Nephron progenitor cell (in vitro differentiated cells): ENCODE measurements at regions not wholly inside any gene's neighbourhood (a gene's known extent, or its start where the extent isn't known, plus 50 kb on each side); places are given as distances from the start of the nearest gene placed in this dataset.

Experiments
- DNase-seq: peaks from one replicate; pipeline ENCODE4 v3.0.0; 2021
- H3K27ac Mint-ChIP-seq: 2 replicates; pipeline ENCODE4 v1.8.0; 2021; ENCODE audit warnings: mild to moderate bottlenecking, moderate library complexity, mixed read lengths
- H3K27me3 Mint-ChIP-seq: 2 replicates; pipeline ENCODE4 v1.8.0; 2021; ENCODE audit warnings: mild to moderate bottlenecking, low read depth, mixed read lengths; ENCODE audit not compliant: poor library complexity
- H3K36me3 Mint-ChIP-seq: 2 replicates; pipeline ENCODE4 v1.8.0; 2021; ENCODE audit warnings: low read depth, mixed read lengths
- H3K4me1 Mint-ChIP-seq: 2 replicates; pipeline ENCODE4 v1.8.0; 2021; ENCODE audit warnings: mixed read lengths
- H3K4me3 Mint-ChIP-seq: 2 replicates; pipeline ENCODE4 v1.8.0; 2021; ENCODE audit warnings: mild to moderate bottlenecking, moderate library complexity, mixed read lengths
- H3K9me3 Mint-ChIP-seq: 2 replicates; pipeline ENCODE4 v1.8.0; 2021; ENCODE audit warnings: mild to moderate bottlenecking, moderate library complexity, mixed read lengths
- TF ChIP-seq, protein P1 (sequence below): fragments of 200-600 bp; sonication (generic); IDR thresholded peaks from 2 replicates; pipeline ENCODE4 v1.5.0; 2021; ENCODE audit warnings: antibody characterized with exemption

DNA sequence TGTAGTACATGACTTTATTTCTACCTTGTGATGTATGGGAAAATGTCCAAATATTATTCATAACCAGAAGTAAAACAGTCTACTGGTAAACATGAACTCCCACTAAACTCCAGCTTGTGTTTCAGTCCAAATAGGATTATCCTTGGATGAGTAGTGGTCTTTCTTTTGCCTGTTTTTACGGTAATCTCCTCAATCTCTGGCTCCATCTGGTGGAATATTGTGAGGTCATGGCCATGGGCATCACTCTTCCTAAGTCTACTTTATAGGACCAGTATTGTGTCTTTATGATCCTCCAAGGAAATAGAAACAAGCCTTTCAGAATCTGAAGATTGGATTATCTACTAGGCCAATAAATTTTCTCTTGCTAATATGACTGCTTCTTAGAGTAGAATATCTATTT lies 505.0 kb downstream of the BMP2 start:
- TF ChIP-seq, protein P1, sequence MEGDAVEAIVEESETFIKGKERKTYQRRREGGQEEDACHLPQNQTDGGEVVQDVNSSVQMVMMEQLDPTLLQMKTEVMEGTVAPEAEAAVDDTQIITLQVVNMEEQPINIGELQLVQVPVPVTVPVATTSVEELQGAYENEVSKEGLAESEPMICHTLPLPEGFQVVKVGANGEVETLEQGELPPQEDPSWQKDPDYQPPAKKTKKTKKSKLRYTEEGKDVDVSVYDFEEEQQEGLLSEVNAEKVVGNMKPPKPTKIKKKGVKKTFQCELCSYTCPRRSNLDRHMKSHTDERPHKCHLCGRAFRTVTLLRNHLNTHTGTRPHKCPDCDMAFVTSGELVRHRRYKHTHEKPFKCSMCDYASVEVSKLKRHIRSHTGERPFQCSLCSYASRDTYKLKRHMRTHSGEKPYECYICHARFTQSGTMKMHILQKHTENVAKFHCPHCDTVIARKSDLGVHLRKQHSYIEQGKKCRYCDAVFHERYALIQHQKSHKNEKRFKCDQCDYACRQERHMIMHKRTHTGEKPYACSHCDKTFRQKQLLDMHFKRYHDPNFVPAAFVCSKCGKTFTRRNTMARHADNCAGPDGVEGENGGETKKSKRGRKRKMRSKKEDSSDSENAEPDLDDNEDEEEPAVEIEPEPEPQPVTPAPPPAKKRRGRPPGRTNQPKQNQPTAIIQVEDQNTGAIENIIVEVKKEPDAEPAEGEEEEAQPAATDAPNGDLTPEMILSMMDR, result peak; percentile 47
- no peak overlapping the region for H3K4me3 Mint-ChIP-seq

DNA sequence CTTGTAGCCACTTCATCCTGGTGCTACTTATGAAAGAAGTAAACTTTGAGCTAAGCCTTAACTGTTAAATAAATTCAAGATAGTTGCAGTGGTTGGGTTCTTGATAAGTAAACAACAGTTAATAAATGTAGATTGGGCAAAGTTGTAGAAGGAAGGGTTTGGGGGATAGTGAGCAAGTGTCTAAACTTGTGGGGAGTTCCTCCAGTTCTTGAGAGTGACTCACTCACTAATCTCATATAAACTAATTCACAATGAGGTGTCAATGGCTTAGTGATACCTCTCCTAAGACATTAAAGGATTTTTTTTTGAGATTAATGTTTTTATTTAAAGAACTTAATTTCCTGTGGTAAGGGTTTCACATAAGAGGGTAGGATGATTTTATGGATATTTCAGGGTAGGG lies 507.4 kb downstream of the BMP2 start:
- Mint-ChIP-seq H3K4me1 (peaks cover 11% of the 10 kb centered on the region), H3K27me3 (peaks cover 6% of the 10 kb centered on the region), H3K4me3 (no peak overlapping the region), H3K36me3 (no peaks in the 10 kb centered on the region), H3K27ac (no peak overlapping the region), H3K9me3 (peaks cover 12% of the 10 kb centered on the region)
- TF ChIP-seq, protein P1, result no peak
- DNase-seq, result no peak

More for the DNA sequence above, 505.0 kb downstream of the BMP2 start:
- Mint-ChIP-seq H3K27ac (no peak overlapping the region), H3K36me3 (no peaks in the 10 kb centered on the region), H3K9me3 (peaks cover 12% of the 10 kb centered on the region), H3K4me1 (peaks cover 17% of the 10 kb centered on the region), H3K27me3 (peaks cover 9% of the 10 kb centered on the region)
- no peak for DNase-seq

DNA sequence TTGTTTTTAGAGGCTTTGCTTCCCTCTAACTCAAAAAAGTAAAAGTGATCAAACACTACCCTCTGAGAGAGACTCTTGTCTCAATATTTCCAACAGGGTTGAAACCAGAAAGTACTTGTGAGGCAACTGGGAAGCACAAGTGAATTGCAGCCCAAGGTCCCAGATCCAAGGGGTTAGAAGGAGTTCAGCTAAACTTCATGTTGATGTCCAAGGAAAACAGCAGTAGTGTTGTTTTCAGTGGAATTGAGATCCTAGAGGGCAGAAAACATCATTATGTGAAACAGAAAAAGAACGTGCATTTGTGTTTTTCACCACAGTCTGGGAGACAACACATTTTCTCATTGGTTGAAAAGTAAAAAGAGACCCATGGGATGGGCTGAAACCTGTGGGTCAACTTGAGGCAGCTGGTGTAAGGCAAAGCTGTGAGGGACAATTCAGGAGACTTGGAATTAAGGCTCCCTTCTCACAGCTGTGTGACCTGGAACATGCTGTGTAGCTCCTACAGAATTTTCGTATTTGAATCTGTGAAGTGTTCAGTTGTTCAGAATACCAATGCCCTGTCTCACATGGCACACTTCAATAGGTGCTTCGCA lies 508.3 kb downstream of the BMP2 start:
- TF ChIP-seq, protein P1, result no peak
- H3K4me3 Mint-ChIP-seq, result no peak overlapping the region
- no peak overlapping the region for H3K27ac Mint-ChIP-seq
- no peaks in the 10 kb centered on the region for H3K36me3 Mint-ChIP-seq
- peaks cover 10% of the 10 kb centered on the region for H3K4me1 Mint-ChIP-seq
- H3K9me3 Mint-ChIP-seq, result peaks cover 12% of the 10 kb centered on the region
- no peak for DNase-seq
- H3K27me3 Mint-ChIP-seq, result peaks cover 6% of the 10 kb centered on the region

DNA sequence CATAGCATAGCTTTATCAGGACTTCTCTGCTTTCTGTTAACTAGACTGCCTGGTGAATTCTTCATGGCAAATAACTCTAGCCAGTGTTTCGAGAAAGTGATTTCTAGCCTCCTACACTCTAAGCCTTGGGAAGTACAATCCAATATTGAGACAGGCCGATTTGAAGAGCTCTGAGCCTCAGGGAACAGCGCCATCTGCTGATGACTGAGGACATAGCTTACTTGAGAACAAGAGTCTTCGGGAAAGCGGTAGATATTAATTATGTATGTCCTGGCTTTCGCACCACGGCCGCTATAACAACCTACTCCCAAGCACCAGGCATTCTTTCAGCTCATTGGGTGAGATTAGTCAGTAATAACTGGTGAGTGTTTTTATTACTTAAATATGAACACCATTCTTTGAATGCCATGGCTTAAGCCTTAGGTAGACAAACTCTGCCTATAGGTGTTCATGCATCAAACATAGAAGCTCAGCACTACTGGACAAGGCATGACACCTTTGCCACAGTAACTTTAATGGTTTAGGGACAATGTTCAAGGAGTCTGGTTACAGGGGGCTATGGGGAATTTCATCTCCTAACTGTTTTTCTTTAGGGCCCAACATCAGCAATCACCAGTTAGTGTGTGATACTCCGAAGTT lies 518.6 kb downstream of the BMP2 start:
- Mint-ChIP-seq H3K36me3 (no peaks in the 10 kb centered on the region), H3K9me3 (no peaks in the 10 kb centered on the region), H3K27ac (no peak overlapping the region), H3K4me3 (no peak overlapping the region), H3K27me3 (no peaks in the 10 kb centered on the region), H3K4me1 (peaks cover 5% of the 10 kb centered on the region)
- TF ChIP-seq, protein P1, result peak; percentile 87
- DNase-seq, result peak; percentile 81

DNA sequence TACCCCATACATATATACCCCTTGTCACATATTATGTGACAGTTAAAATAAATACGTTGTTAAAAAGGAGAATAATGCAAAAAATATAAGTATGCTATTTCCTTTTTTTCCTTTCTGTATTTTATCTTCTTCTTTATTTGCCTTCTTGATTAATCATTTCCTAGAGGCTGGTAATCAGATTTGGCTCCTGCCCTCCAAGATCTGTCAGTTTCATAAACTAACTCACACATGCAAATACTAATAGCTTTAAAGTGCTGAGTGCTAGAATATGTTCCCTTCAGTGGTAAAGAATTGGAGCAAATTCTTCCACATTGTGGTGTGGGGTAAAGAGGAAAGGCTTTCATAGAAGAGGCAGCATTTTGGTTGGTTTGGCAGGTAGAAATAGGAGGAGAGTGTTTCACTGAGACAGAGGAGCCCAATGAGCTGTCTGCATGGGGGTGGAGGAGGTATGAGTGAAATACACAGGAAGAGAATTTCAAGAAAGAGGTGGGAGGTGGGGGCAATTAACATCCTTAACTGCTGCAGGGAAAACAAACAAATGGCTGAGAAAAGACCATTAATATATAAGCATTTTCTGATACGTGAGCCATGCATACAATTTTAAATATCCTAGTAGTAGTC lies 523.9 kb downstream of the BMP2 start:
- peaks cover 11% of the 10 kb centered on the region for H3K4me1 Mint-ChIP-seq
- no peaks in the 10 kb centered on the region for H3K36me3 Mint-ChIP-seq
- H3K27me3 Mint-ChIP-seq, result peaks cover 4% of the 10 kb centered on the region
- no peak for DNase-seq
- no peaks in the 10 kb centered on the region for H3K9me3 Mint-ChIP-seq
- TF ChIP-seq, protein P1, result no peak
- H3K4me3 Mint-ChIP-seq, result no peak overlapping the region
- no peak overlapping the region for H3K27ac Mint-ChIP-seq
